ENCODE measurements at regions not wholly inside any gene's neighbourhood (a gene's known extent, or its start where the extent isn't known, plus 50 kb on each side); places are given as distances from the start of the nearest gene placed in this dataset.

- TF ChIP-seq POLR2A (IDR thresholded peaks at IDR 0.05) (no peak), CTCF (IDR thresholded peaks at IDR 0.05) (no peak)
- DNase-seq, result no peak
- 13% methylated on average over 4 of the region's 4 CpGs for WGBS (ENCODE audit: insufficient coverage, low coverage, low lambda C conversion rate, missing lambda C conversion rate)
- no peak for ATAC-seq
- Histone ChIP-seq H3K27me3 (no peaks in the 10 kb centered on the region), H3K4me1 (no peaks in the 10 kb centered on the region), H3K4me3 (no peak overlapping the region), H3K36me3 (no peaks in the 10 kb centered on the region), H3K27ac (no peak overlapping the region), H3K9me3 (no peaks in the 10 kb centered on the region)
- intact Hi-C loops (cut with DNase I), result no loop called here
Measured at GRCh38 chr3:117609330-117609729, 899.8 kb downstream of the TUSC7 start.

DNA sequence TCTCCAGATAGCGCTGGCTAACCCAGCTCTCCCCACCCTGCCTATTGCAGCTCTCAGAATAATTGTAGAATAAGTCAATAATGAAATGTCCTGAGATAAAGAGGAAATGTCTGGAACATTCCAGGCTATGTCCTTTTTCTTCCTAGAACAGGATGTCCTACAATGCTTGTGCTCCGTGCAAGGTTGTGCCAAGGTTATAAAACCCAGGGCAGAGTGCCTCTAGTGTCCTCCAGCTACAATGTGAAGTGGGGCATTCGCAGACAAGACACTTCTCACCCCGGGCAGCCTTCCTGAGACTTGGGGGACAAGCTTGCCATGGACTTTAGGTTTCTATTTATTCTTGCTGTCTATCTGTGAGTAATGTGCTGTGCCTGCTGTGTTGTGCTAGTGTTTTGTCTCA is 900.6 kb downstream of the TUSC7 start:
- intact Hi-C loops (cut with DNase I), result no loop called here
- H3K27ac ChIP-seq, result no peak overlapping the region
- H3K4me1 ChIP-seq, result no peaks in the 10 kb centered on the region
- DNase-seq (no peak), ATAC-seq (peak in 3 of 4 donors; percentile 28 to 86 (median 36))
- H3K9me3 ChIP-seq, result no peaks in the 10 kb centered on the region
- H3K27me3 ChIP-seq, result no peaks in the 10 kb centered on the region
- WGBS (ENCODE audit: insufficient coverage, low coverage, low lambda C conversion rate, missing lambda C conversion rate), result 30% methylated on average over 4 of the region's 4 CpGs
- no peak overlapping the region for H3K4me3 ChIP-seq
- no peaks in the 10 kb centered on the region for H3K36me3 ChIP-seq
- TF ChIP-seq CTCF (IDR thresholded peaks at IDR 0.05), result no peak
- TF ChIP-seq POLR2A (IDR thresholded peaks at IDR 0.05), result no peak

- Histone ChIP-seq H3K27ac (no peak overlapping the region), H3K4me1 (no peaks in the 10 kb centered on the region), H3K9me3 (no peaks in the 10 kb centered on the region), H3K4me3 (no peak overlapping the region), H3K36me3 (no peaks in the 10 kb centered on the region), H3K27me3 (no peaks in the 10 kb centered on the region)
- ATAC-seq, result no peak
- TF ChIP-seq CTCF (IDR thresholded peaks at IDR 0.05), result no peak
- no peak for TF ChIP-seq POLR2A (IDR thresholded peaks at IDR 0.05)
- 66% methylated on average over 2 of the region's 2 CpGs for WGBS (ENCODE audit: insufficient coverage, low coverage, low lambda C conversion rate, missing lambda C conversion rate)
- intact Hi-C loops (cut with DNase I), result no loop called here
- no peak for DNase-seq
Measured at GRCh38 chr3:117611211-117611610, 901.6 kb downstream of the TUSC7 start.

GRCh38 chr3:117616227-117616626 is 906.6 kb downstream of the TUSC7 start:
- Histone ChIP-seq H3K27ac (no peak overlapping the region), H3K36me3 (no peaks in the 10 kb centered on the region), H3K27me3 (no peaks in the 10 kb centered on the region), H3K4me1 (no peaks in the 10 kb centered on the region), H3K4me3 (no peak overlapping the region), H3K9me3 (no peaks in the 10 kb centered on the region)
- DNase-seq, result no peak
- intact Hi-C loops (cut with DNase I), result no loop called here
- TF ChIP-seq CTCF (IDR thresholded peaks at IDR 0.05) (no peak), POLR2A (IDR thresholded peaks at IDR 0.05) (no peak)
- WGBS (ENCODE audit: insufficient coverage, low coverage, low lambda C conversion rate, missing lambda C conversion rate), result 68% methylated on average over 2 of the region's 2 CpGs
- ATAC-seq, result no peak

DNA sequence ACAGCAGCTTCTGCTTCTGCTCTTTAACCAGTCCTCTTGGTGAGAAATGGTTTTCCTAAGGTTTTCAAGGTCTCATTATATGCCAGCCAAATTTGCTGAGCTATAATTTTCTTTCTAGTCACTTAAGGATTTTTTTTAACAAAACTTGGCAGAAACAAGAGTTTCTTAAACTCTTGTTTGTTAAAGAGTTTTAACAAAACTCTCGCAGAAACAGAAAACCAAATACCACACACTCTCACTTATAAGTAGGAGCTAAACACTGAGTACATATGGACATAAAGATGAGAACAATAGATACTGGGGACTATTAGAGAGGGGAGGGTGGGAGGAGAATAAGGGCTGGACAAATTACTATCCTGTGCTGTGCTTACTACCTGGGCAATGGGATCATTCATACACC is 908.3 kb downstream of the TUSC7 start:
- WGBS (ENCODE audit: insufficient coverage, low coverage, low lambda C conversion rate, missing lambda C conversion rate), result 47% methylated on average over 1 of the region's 1 CpG
- H3K27me3 ChIP-seq, result no peaks in the 10 kb centered on the region
- intact Hi-C loops (cut with DNase I), result no loop called here
- TF ChIP-seq POLR2A (IDR thresholded peaks at IDR 0.05), result no peak
- TF ChIP-seq CTCF (IDR thresholded peaks at IDR 0.05), result no peak
- no peak overlapping the region for H3K27ac ChIP-seq
- H3K4me3 ChIP-seq, result no peak overlapping the region
- H3K4me1 ChIP-seq, result no peaks in the 10 kb centered on the region
- ATAC-seq (no peak), DNase-seq (no peak)
- no peaks in the 10 kb centered on the region for H3K36me3 ChIP-seq
- no peaks in the 10 kb centered on the region for H3K9me3 ChIP-seq

Data from right lobe of liver (tissue), 6 donors.